ENCODE measurements at regions not wholly inside any gene's neighbourhood (a gene's known extent, or its start where the extent isn't known, plus 50 kb on each side); places are given as distances from the start of the nearest gene placed in this dataset.

GRCh38 chr11:42709216-42709615 lies 602.6 kb upstream of the API5 start:
- TF ChIP-seq CTCF (IDR thresholded peaks at IDR 0.05) (no peak), POLR2A (IDR thresholded peaks at IDR 0.05) (no peak)

All from Peyer's patch (tissue), 4 donors.